ENCODE measurements at regions not wholly inside any gene's neighbourhood (a gene's known extent, or its start where the extent isn't known, plus 50 kb on each side); places are given as distances from the start of the nearest gene placed in this dataset.

- Histone ChIP-seq H3K23ac (ENCODE audit: insufficient read length, low read depth, low read length) (no peak overlapping the region), H2BK5ac (ENCODE audit: insufficient read length, low read length) (no peak overlapping the region), H4K91ac (ENCODE audit: insufficient read length, low read depth, low read length) (no peak overlapping the region), H4K5ac (ENCODE audit: insufficient read length, low read depth, low read length) (no peak overlapping the region), H3K18ac (ENCODE audit: insufficient read length, low read depth, low read length) (no peak overlapping the region), H2AFZ (ENCODE audit: low read length) (no peak overlapping the region), H3K27me3 (ENCODE audit: insufficient read depth, low read length) (no peaks in the 10 kb centered on the region), H3K9me3 (ENCODE audit: control insufficient read depth, low read depth, low read length) (no peaks in the 10 kb centered on the region), H3K4me2 (ENCODE audit: insufficient read depth, insufficient read length, low read length) (no peak overlapping the region), H2BK15ac (ENCODE audit: low read depth, low read length) (no peak overlapping the region), H2BK20ac (ENCODE audit: low read depth, low read length, poor library complexity, severe bottlenecking) (no peak overlapping the region), H2AK5ac (ENCODE audit: insufficient read length, low read length) (no peak overlapping the region), H2BK120ac (ENCODE audit: low read depth, low read length, poor library complexity, severe bottlenecking) (no peak overlapping the region), H3K9ac (ENCODE audit: extremely low read depth, insufficient read length, low read length) (no peak overlapping the region), H3T11ph (ENCODE audit: low read length) (no peak overlapping the region), H3K4ac (ENCODE audit: low read depth, low read length) (no peak overlapping the region), H3K23me2 (ENCODE audit: insufficient read length, low read depth, low read length, poor library complexity, severe bottlenecking) (no peaks in the 10 kb centered on the region), H3K79me2 (ENCODE audit: insufficient read depth, low read length) (no peaks in the 10 kb centered on the region), H3K56ac (ENCODE audit: insufficient read length, low read depth, low read length) (no peak overlapping the region), H4K20me1 (ENCODE audit: control insufficient read depth, insufficient read depth, insufficient read length) (no peaks in the 10 kb centered on the region), H3K27ac (ENCODE audit: insufficient read length, low read depth, low read length) (no peak overlapping the region), H3K14ac (ENCODE audit: insufficient read depth, low read length) (no peak overlapping the region), H2BK12ac (ENCODE audit: insufficient read length, low read depth, low read length) (no peak overlapping the region), H4K8ac (replicated peaks; ENCODE audit: insufficient read length, low read depth, low read length) (no peak overlapping the region), H3K79me1 (ENCODE audit: insufficient read depth, low read depth, low read length, poor library complexity, severe bottlenecking) (no peaks in the 10 kb centered on the region), H3K4me1 (ENCODE audit: insufficient read depth, low read length) (no peaks in the 10 kb centered on the region; the same call in 1 of the 2 replicates)
- Mint-ChIP-seq H3K36me3 (ENCODE audit: insufficient read depth in 1 of 3, low read depth in 3 of 3) (no peaks in the 10 kb centered on the region), H3K4me1 (peaks cover 0 to 8% of the 10 kb centered on the region in 2 experiments; a peak in 3 of 4 replicates), H3K4me3 (no peak overlapping the region), H3K27ac (no peak overlapping the region; a peak in 1 of 7 replicates), H3K9me3 (no peaks in the 10 kb centered on the region), H3K27me3 (ENCODE audit: low read depth) (no peaks in the 10 kb centered on the region; the same call in 1 of the 2 replicates)
- TF ChIP-seq, protein P1, sequence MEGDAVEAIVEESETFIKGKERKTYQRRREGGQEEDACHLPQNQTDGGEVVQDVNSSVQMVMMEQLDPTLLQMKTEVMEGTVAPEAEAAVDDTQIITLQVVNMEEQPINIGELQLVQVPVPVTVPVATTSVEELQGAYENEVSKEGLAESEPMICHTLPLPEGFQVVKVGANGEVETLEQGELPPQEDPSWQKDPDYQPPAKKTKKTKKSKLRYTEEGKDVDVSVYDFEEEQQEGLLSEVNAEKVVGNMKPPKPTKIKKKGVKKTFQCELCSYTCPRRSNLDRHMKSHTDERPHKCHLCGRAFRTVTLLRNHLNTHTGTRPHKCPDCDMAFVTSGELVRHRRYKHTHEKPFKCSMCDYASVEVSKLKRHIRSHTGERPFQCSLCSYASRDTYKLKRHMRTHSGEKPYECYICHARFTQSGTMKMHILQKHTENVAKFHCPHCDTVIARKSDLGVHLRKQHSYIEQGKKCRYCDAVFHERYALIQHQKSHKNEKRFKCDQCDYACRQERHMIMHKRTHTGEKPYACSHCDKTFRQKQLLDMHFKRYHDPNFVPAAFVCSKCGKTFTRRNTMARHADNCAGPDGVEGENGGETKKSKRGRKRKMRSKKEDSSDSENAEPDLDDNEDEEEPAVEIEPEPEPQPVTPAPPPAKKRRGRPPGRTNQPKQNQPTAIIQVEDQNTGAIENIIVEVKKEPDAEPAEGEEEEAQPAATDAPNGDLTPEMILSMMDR (conservative IDR thresholded peaks at IDR 0.05): peak; percentile 66
- DNase-seq: peak; percentile 41
- no CpG with 5 or more reads among the region's 5 CpGs for WGBS (ENCODE audit: extremely low coverage, insufficient read length, low lambda C conversion rate)
Measured at GRCh38 chr6:85118233-85118632, 331.6 kb upstream of the NT5E start.

Measured in H9 (cell line).